HG03432 (cell line): ENCODE measurements at regions not wholly inside any gene's neighbourhood (a gene's known extent, or its start where the extent isn't known, plus 50 kb on each side); places are given as distances from the start of the nearest gene placed in this dataset.
"Not testable (repeated sequence)": the region's sequence is repeated elsewhere in the genome, so short reads cannot be mapped to it uniquely, and the experiment has no call there.

Experiments
- ATAC-seq: cut with Tn5 transposase; IDR thresholded peaks from one replicate; pipeline ENCODE4 v1.9.1; 2021; ENCODE audit warnings: mild to moderate bottlenecking, moderate library complexity; ENCODE audit not compliant: unreplicated experiment

GRCh38 chr6:20263059-20263458 is 50.8 kb upstream of the MBOAT1 start:
- no peak for ATAC-seq

- no peak for ATAC-seq
These were observed 53.6 kb upstream of the MBOAT1 start for GRCh38 chr6:20265842-20266241.

GRCh38 chr6:20266851-20267608 is 54.8 kb upstream of the MBOAT1 start:
- ATAC-seq, result no peak

GRCh38 chr6:20269181-20269580 is 56.9 kb upstream of the MBOAT1 start:
- no peak for ATAC-seq

GRCh38 chr6:20271818-20272217 is 59.5 kb upstream of the MBOAT1 start:
- no peak for ATAC-seq

GRCh38 chr6:20274137-20274536 is 61.9 kb upstream of the MBOAT1 start:
- ATAC-seq, result no peak

- not testable (repeated sequence) for ATAC-seq
These were observed 63.6 kb upstream of the MBOAT1 start for GRCh38 chr6:20275837-20276236.

- not testable (repeated sequence) for ATAC-seq
These were observed 65.5 kb upstream of the MBOAT1 start for GRCh38 chr6:20277724-20278123.

GRCh38 chr6:20279051-20279450 is 66.8 kb upstream of the MBOAT1 start:
- ATAC-seq, result no peak

GRCh38 chr6:20279608-20280287 is 67.5 kb upstream of the MBOAT1 start:
- no peak for ATAC-seq

GRCh38 chr6:20280288-20280621 is 68.0 kb upstream of the MBOAT1 start:
- no peak for ATAC-seq

- ATAC-seq, result no peak
These were observed 72.4 kb upstream of the MBOAT1 start for GRCh38 chr6:20284672-20285071.

- no peak for ATAC-seq
These were observed 74.8 kb upstream of the MBOAT1 start for GRCh38 chr6:20286968-20287565.

GRCh38 chr6:20291764-20292580 is 79.7 kb upstream of the MBOAT1 start:
- ATAC-seq, result peak; percentile 91

GRCh38 chr6:20292905-20293304 is 80.6 kb upstream of the MBOAT1 start:
- ATAC-seq, result no peak

- no peak for ATAC-seq
These were observed 89.0 kb upstream of the MBOAT1 start for GRCh38 chr6:20301256-20301655.

GRCh38 chr6:20302168-20302567 is 89.9 kb upstream of the MBOAT1 start:
- ATAC-seq, result no peak

GRCh38 chr6:20302702-20303251 is 90.5 kb upstream of the MBOAT1 start:
- no peak for ATAC-seq

GRCh38 chr6:20306491-20306890 is 94.2 kb upstream of the MBOAT1 start:
- ATAC-seq, result no peak

GRCh38 chr6:20309186-20309585 is 92.5 kb upstream of the E2F3 start:
- no peak for ATAC-seq

GRCh38 chr6:20310185-20310584 is 91.5 kb upstream of the E2F3 start:
- ATAC-seq, result no peak
